Transverse colon (tissue), 4 donors: ENCODE measurements at regions not wholly inside any gene's neighbourhood (a gene's known extent, or its start where the extent isn't known, plus 50 kb on each side); places are given as distances from the start of the nearest gene placed in this dataset.

ENCODE experiments used
- POLR2A ChIP-seq: fragments of 450-650 bp; IDR thresholded peaks from one replicate; pipeline ENCODE4 v1.6.1; 2016; ENCODE audit warnings: antibody characterized with exemption, mild to moderate bottlenecking, moderate library complexity
- POLR2AphosphoS5 ChIP-seq, 3 donors: sonication (generic); formaldehyde crosslinking; IDR thresholded peaks; one replicate each; pipeline ENCODE4 v1.6.1; 2016; ENCODE audit warnings: antibody characterized with exemption in 3 of 3
- TF ChIP-seq, protein P1 (sequence below), 5 experiments: fragments of 200-600 bp in 3 of 5; fragments of 450-650 bp in 2 of 5; sonication (generic) in 3 of 5; IDR thresholded peaks; 1 replicate in 2 of 5; 2 replicates in 3 of 5; pipeline ENCODE4 v1.5.1; 2016 to 2017; ENCODE audit warnings: antibody characterized with exemption in 5 of 5, inconsistent platforms in 3 of 5, mild to moderate bottlenecking in 2 of 5, moderate library complexity in 1 of 5

- TF ChIP-seq, protein P1, sequence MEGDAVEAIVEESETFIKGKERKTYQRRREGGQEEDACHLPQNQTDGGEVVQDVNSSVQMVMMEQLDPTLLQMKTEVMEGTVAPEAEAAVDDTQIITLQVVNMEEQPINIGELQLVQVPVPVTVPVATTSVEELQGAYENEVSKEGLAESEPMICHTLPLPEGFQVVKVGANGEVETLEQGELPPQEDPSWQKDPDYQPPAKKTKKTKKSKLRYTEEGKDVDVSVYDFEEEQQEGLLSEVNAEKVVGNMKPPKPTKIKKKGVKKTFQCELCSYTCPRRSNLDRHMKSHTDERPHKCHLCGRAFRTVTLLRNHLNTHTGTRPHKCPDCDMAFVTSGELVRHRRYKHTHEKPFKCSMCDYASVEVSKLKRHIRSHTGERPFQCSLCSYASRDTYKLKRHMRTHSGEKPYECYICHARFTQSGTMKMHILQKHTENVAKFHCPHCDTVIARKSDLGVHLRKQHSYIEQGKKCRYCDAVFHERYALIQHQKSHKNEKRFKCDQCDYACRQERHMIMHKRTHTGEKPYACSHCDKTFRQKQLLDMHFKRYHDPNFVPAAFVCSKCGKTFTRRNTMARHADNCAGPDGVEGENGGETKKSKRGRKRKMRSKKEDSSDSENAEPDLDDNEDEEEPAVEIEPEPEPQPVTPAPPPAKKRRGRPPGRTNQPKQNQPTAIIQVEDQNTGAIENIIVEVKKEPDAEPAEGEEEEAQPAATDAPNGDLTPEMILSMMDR (IDR thresholded peaks at IDR 0.05) = no peak
- TF ChIP-seq POLR2A = no peak
- no peak for TF ChIP-seq POLR2AphosphoS5 (IDR thresholded peaks at IDR 0.05)
Observed at GRCh38 chr3:25038271-25038670, 389.8 kb upstream of the RARB start.
